ENCODE measurements at regions not wholly inside any gene's neighbourhood (a gene's known extent, or its start where the extent isn't known, plus 50 kb on each side); places are given as distances from the start of the nearest gene placed in this dataset.

GRCh38 chr1:177444997-177445746, 274.4 kb downstream of the BRINP2 start:
- CTCF ChIA-PET: no interaction called here
- H3K27me3 Mint-ChIP-seq: no peaks in the 10 kb centered on the region
- POLR2A ChIA-PET: no interaction called here

GRCh38 chr1:177443003-177443402, 272.2 kb downstream of the BRINP2 start:
- H3K4me3 Mint-ChIP-seq: no peak overlapping the region
- no peak overlapping the region for H3K27ac Mint-ChIP-seq
- peaks cover 3% of the 10 kb centered on the region for H3K9me3 Mint-ChIP-seq
- no peaks in the 10 kb centered on the region for H3K4me1 Mint-ChIP-seq (ENCODE audit: low read depth)
- H3K36me3 Mint-ChIP-seq: no peaks in the 10 kb centered on the region
- ChIA-PET POLR2A (no interaction called here), CTCF (no interaction called here)
- peaks cover 2% of the 10 kb centered on the region for H3K27me3 Mint-ChIP-seq
- intact Hi-C loops (cut with micrococcal nuclease): no loop called here
- no peak for DNase-seq

More at GRCh38 chr1:177444997-177445746, 274.4 kb downstream of the BRINP2 start:
- Mint-ChIP-seq H3K27ac (no peak overlapping the region), H3K4me3 (no peak overlapping the region), H3K9me3 (peaks cover 6% of the 10 kb centered on the region), H3K36me3 (no peaks in the 10 kb centered on the region), H3K4me1 (ENCODE audit: low read depth) (no peaks in the 10 kb centered on the region)
- intact Hi-C loops (cut with micrococcal nuclease): no loop called here
- DNase-seq: no peak

- DNase-seq: no peak
- no peak overlapping the region for H3K4me3 Mint-ChIP-seq
- CTCF ChIA-PET: no interaction called here
These were observed 271.8 kb downstream of the BRINP2 start for GRCh38 chr1:177442584-177442983.

GRCh38 chr1:177441281-177441680, 270.5 kb downstream of the BRINP2 start:
- no peak for DNase-seq
- ChIA-PET POLR2A (no interaction called here), CTCF (no interaction called here)
- peaks cover 4% of the 10 kb centered on the region for H3K9me3 Mint-ChIP-seq
- peaks cover 2% of the 10 kb centered on the region for H3K27me3 Mint-ChIP-seq
- no peaks in the 10 kb centered on the region for H3K36me3 Mint-ChIP-seq
- intact Hi-C loops (cut with micrococcal nuclease): no loop called here
- no peak overlapping the region for H3K27ac Mint-ChIP-seq
- H3K4me3 Mint-ChIP-seq: no peak overlapping the region
- H3K4me1 Mint-ChIP-seq (ENCODE audit: low read depth): no peaks in the 10 kb centered on the region

More at GRCh38 chr1:177442584-177442983, 271.8 kb downstream of the BRINP2 start:
- peaks cover 1% of the 10 kb centered on the region for H3K9me3 Mint-ChIP-seq
- no peaks in the 10 kb centered on the region for H3K4me1 Mint-ChIP-seq (ENCODE audit: low read depth)
- POLR2A ChIA-PET: no interaction called here
- intact Hi-C loops (cut with micrococcal nuclease): no loop called here
- no peaks in the 10 kb centered on the region for H3K36me3 Mint-ChIP-seq
- no peak overlapping the region for H3K27ac Mint-ChIP-seq
- peaks cover 2% of the 10 kb centered on the region for H3K27me3 Mint-ChIP-seq

GRCh38 chr1:177440821-177441220, 270.1 kb downstream of the BRINP2 start:
- no peaks in the 10 kb centered on the region for H3K4me1 Mint-ChIP-seq (ENCODE audit: low read depth)
- peaks cover 7% of the 10 kb centered on the region for H3K9me3 Mint-ChIP-seq
- H3K4me3 Mint-ChIP-seq: no peak overlapping the region
- no peak overlapping the region for H3K27ac Mint-ChIP-seq
- ChIA-PET CTCF (no interaction called here), POLR2A (no interaction called here)
- intact Hi-C loops (cut with micrococcal nuclease): no loop called here
- no peaks in the 10 kb centered on the region for H3K36me3 Mint-ChIP-seq
- peaks cover 2% of the 10 kb centered on the region for H3K27me3 Mint-ChIP-seq
- no peak for DNase-seq

GRCh38 chr1:177439301-177439700, 268.5 kb downstream of the BRINP2 start:
- no peaks in the 10 kb centered on the region for H3K4me1 Mint-ChIP-seq (ENCODE audit: low read depth)
- intact Hi-C loops (cut with micrococcal nuclease): no loop called here
- CTCF ChIA-PET: no interaction called here
- POLR2A ChIA-PET: no interaction called here
- peaks cover 7% of the 10 kb centered on the region for H3K9me3 Mint-ChIP-seq
- no peak for DNase-seq
- no peaks in the 10 kb centered on the region for H3K36me3 Mint-ChIP-seq
- no peak overlapping the region for H3K4me3 Mint-ChIP-seq
- H3K27me3 Mint-ChIP-seq: peaks cover 2% of the 10 kb centered on the region
- no peak overlapping the region for H3K27ac Mint-ChIP-seq

GRCh38 chr1:177435364-177435763, 264.6 kb downstream of the BRINP2 start:
- POLR2A ChIA-PET: no interaction called here
- H3K9me3 Mint-ChIP-seq: peaks cover 9% of the 10 kb centered on the region
- intact Hi-C loops (cut with micrococcal nuclease): no loop called here
- H3K4me3 Mint-ChIP-seq: no peak overlapping the region
- no peaks in the 10 kb centered on the region for H3K36me3 Mint-ChIP-seq
- H3K4me1 Mint-ChIP-seq (ENCODE audit: low read depth): no peaks in the 10 kb centered on the region
- H3K27me3 Mint-ChIP-seq: peaks cover 2% of the 10 kb centered on the region
- H3K27ac Mint-ChIP-seq: no peak overlapping the region
- no peak for DNase-seq
- CTCF ChIA-PET: no interaction called here

- Mint-ChIP-seq H3K36me3 (no peaks in the 10 kb centered on the region), H3K27me3 (no peaks in the 10 kb centered on the region), H3K9me3 (peaks cover 9% of the 10 kb centered on the region), H3K4me1 (ENCODE audit: low read depth) (no peaks in the 10 kb centered on the region), H3K27ac (no peak overlapping the region), H3K4me3 (no peak overlapping the region)
- DNase-seq: no peak
- CTCF ChIA-PET: no interaction called here
- POLR2A ChIA-PET: no interaction called here
- intact Hi-C loops (cut with micrococcal nuclease): no loop called here
These were observed 262.1 kb downstream of the BRINP2 start for GRCh38 chr1:177432897-177433296.

GRCh38 chr1:177431123-177431522, 260.4 kb downstream of the BRINP2 start:
- no peak overlapping the region for H3K27ac Mint-ChIP-seq
- POLR2A ChIA-PET: no interaction called here
- H3K4me1 Mint-ChIP-seq (ENCODE audit: low read depth): no peaks in the 10 kb centered on the region
- no peaks in the 10 kb centered on the region for H3K36me3 Mint-ChIP-seq
- no peaks in the 10 kb centered on the region for H3K27me3 Mint-ChIP-seq
- no peak for DNase-seq
- no peak overlapping the region for H3K4me3 Mint-ChIP-seq
- intact Hi-C loops (cut with micrococcal nuclease): no loop called here
- CTCF ChIA-PET: no interaction called here
- peaks cover 4% of the 10 kb centered on the region for H3K9me3 Mint-ChIP-seq

GRCh38 chr1:177429234-177429633, 258.5 kb downstream of the BRINP2 start:
- intact Hi-C loops (cut with micrococcal nuclease): no loop called here
- H3K9me3 Mint-ChIP-seq: peaks cover 2% of the 10 kb centered on the region
- H3K36me3 Mint-ChIP-seq: no peaks in the 10 kb centered on the region
- no peak overlapping the region for H3K27ac Mint-ChIP-seq
- ChIA-PET POLR2A (no interaction called here), CTCF (interaction anchor here (0.6 kb wide), 1 partner anchor 68 kb away, joined by 3 read pairs; no protein-coding TSS in a partner anchor)
- no peaks in the 10 kb centered on the region for H3K4me1 Mint-ChIP-seq (ENCODE audit: low read depth)
- H3K4me3 Mint-ChIP-seq: no peak overlapping the region
- H3K27me3 Mint-ChIP-seq: no peaks in the 10 kb centered on the region
- no peak for DNase-seq

- no peak for DNase-seq
- H3K4me3 Mint-ChIP-seq: no peak overlapping the region
- no peaks in the 10 kb centered on the region for H3K36me3 Mint-ChIP-seq
- intact Hi-C loops (cut with micrococcal nuclease): no loop called here
- ChIA-PET POLR2A (no interaction called here), CTCF (no interaction called here)
- H3K9me3 Mint-ChIP-seq: peaks cover 2% of the 10 kb centered on the region
- no peaks in the 10 kb centered on the region for H3K27me3 Mint-ChIP-seq
- no peaks in the 10 kb centered on the region for H3K4me1 Mint-ChIP-seq (ENCODE audit: low read depth)
- no peak overlapping the region for H3K27ac Mint-ChIP-seq
These were observed 257.1 kb downstream of the BRINP2 start for GRCh38 chr1:177427811-177428210.

- CTCF ChIA-PET: no interaction called here
These were observed 255.7 kb downstream of the BRINP2 start for GRCh38 chr1:177426497-177426896.

GRCh38 chr1:177425199-177425598, 254.4 kb downstream of the BRINP2 start:
- H3K9me3 Mint-ChIP-seq: no peaks in the 10 kb centered on the region
- no peaks in the 10 kb centered on the region for H3K36me3 Mint-ChIP-seq
- no peak overlapping the region for H3K4me3 Mint-ChIP-seq
- H3K27me3 Mint-ChIP-seq: no peaks in the 10 kb centered on the region
- no peaks in the 10 kb centered on the region for H3K4me1 Mint-ChIP-seq (ENCODE audit: low read depth)
- CTCF ChIA-PET: no interaction called here
- POLR2A ChIA-PET: no interaction called here
- DNase-seq: no peak
- intact Hi-C loops (cut with micrococcal nuclease): no loop called here
- H3K27ac Mint-ChIP-seq: no peak overlapping the region

More at GRCh38 chr1:177426497-177426896, 255.7 kb downstream of the BRINP2 start:
- intact Hi-C loops (cut with micrococcal nuclease): no loop called here
- H3K36me3 Mint-ChIP-seq: no peaks in the 10 kb centered on the region
- POLR2A ChIA-PET: no interaction called here
- H3K4me1 Mint-ChIP-seq (ENCODE audit: low read depth): no peaks in the 10 kb centered on the region
- H3K4me3 Mint-ChIP-seq: no peak overlapping the region
- H3K9me3 Mint-ChIP-seq: no peaks in the 10 kb centered on the region
- H3K27me3 Mint-ChIP-seq: no peaks in the 10 kb centered on the region
- H3K27ac Mint-ChIP-seq: no peak overlapping the region
- no peak for DNase-seq
